ENCODE measurements at regions not wholly inside any gene's neighbourhood (a gene's known extent, or its start where the extent isn't known, plus 50 kb on each side); places are given as distances from the start of the nearest gene placed in this dataset.

DNA sequence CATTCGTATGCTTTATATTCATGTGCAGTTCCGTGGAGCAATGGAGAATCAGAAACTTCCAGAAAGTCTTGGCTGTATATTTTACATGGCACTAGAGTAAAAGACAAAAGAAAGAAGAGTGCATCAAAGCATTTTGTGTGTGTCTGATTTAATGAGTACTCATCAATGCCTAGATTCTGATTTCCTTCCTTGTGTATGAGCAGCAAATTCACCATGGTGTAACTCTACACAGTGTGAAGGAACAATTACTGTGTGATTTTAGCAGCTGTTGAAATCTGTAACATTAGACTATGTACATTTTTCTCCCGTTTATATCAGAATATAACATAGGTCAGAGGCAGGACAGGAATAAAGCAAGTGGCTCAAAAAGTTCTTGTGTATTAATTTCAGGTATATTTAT is 102.0 kb upstream of the TSC22D2 start:
- Histone ChIP-seq H3K23ac (ENCODE audit: low read length) (no peak overlapping the region), H3K79me1 (ENCODE audit: low read length) (no peaks in the 10 kb centered on the region), H3K36me3 (ENCODE audit: control insufficient read depth, insufficient read depth, low read length) (no peaks in the 10 kb centered on the region), H2AK5ac (ENCODE audit: low read length) (no peak overlapping the region), H2BK15ac (replicated peaks; ENCODE audit: low read depth) (no peak overlapping the region), H3K9ac (ENCODE audit: low read length) (no peak overlapping the region), H2BK120ac (ENCODE audit: low read depth, low read length) (no peak overlapping the region), H3K4me1 (ENCODE audit: control insufficient read depth, low read depth, low read length) (no peaks in the 10 kb centered on the region), H4K5ac (ENCODE audit: low read length) (no peak overlapping the region), H2BK5ac (ENCODE audit: low read length) (no peak overlapping the region), H3K27me3 (ENCODE audit: insufficient read depth, low read length, poor library complexity) (no peaks in the 10 kb centered on the region), H4K8ac (ENCODE audit: low read depth, low read length) (no peak overlapping the region), H3K4ac (ENCODE audit: low read depth, low read length) (no peak overlapping the region), H3K79me2 (ENCODE audit: control insufficient read depth, insufficient read depth, low read length) (no peaks in the 10 kb centered on the region), H3K4me3 (ENCODE audit: low read length) (no peak overlapping the region), H3K18ac (ENCODE audit: low read length) (no peak overlapping the region), H3K27ac (ENCODE audit: low read depth, low read length) (no peak overlapping the region), H3K56ac (ENCODE audit: low read length) (no peak overlapping the region), H3K4me2 (ENCODE audit: low read length) (no peak overlapping the region)
- no CpG with 5 or more reads among the region's 3 CpGs for WGBS (ENCODE audit: extremely low coverage, insufficient coverage, low lambda C conversion rate)
- DNase-seq, result no peak

DNA sequence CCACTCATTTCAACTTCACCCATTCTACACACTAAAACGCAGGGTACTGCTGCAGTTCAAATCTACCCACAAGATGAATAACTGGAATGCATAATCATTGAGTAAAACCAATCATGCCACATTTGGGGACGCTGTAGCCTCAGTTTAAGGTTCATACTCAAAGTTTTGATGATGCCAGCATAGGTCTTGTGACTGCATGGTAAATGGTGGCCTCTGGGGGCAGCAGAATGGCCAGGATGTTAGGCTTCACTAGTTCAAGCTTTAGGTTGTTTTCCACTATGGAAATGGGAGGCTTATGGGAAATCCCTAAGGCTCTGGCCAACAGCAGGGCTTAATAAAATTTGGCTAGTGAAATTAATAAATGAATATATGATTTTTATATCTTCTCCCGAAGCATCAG is 104.3 kb upstream of the TSC22D2 start:
- Histone ChIP-seq H2BK5ac (ENCODE audit: low read length) (no peak overlapping the region), H3K27me3 (ENCODE audit: insufficient read depth, low read length, poor library complexity) (no peaks in the 10 kb centered on the region), H3K4ac (ENCODE audit: low read depth, low read length) (no peak overlapping the region), H3K23ac (ENCODE audit: low read length) (no peak overlapping the region), H3K79me1 (ENCODE audit: low read length) (no peaks in the 10 kb centered on the region), H2BK120ac (ENCODE audit: low read depth, low read length) (no peak overlapping the region), H4K5ac (ENCODE audit: low read length) (no peak overlapping the region), H2BK15ac (replicated peaks; ENCODE audit: low read depth) (no peak overlapping the region), H3K27ac (ENCODE audit: low read depth, low read length) (no peak overlapping the region), H3K4me1 (ENCODE audit: control insufficient read depth, low read depth, low read length) (no peaks in the 10 kb centered on the region), H3K79me2 (ENCODE audit: control insufficient read depth, insufficient read depth, low read length) (no peaks in the 10 kb centered on the region), H3K9ac (ENCODE audit: low read length) (no peak overlapping the region), H3K18ac (ENCODE audit: low read length) (no peak overlapping the region), H3K36me3 (ENCODE audit: control insufficient read depth, insufficient read depth, low read length) (no peaks in the 10 kb centered on the region), H3K4me3 (ENCODE audit: low read length) (no peak overlapping the region), H4K8ac (ENCODE audit: low read depth, low read length) (no peak overlapping the region), H2AK5ac (ENCODE audit: low read length) (no peak overlapping the region), H3K56ac (ENCODE audit: low read length) (no peak overlapping the region), H3K4me2 (ENCODE audit: low read length) (no peak overlapping the region)
- no CpG with 5 or more reads among the region's 3 CpGs for WGBS (ENCODE audit: extremely low coverage, insufficient coverage, low lambda C conversion rate)
- DNase-seq, result peak; percentile 66

DNA sequence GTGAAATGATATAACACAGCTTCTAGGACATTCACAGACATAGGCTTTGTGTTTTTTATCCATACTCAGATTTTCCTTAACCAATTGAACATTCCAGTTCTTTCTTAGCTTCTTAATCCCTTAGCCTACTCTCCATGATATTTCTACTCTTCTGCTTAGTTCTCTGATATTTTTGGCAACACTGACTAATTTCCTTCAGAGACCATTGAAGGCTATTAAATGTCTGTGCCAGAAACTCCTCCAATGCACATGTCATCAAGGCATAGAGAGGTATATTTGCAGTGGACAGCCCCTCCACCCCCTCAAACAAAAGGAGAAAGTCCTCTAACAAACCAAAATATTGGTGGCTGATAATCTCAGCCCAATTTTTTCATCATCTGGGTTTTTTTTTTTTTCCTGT is 105.9 kb upstream of the TSC22D2 start:
- no peak overlapping the region for H2BK15ac ChIP-seq (replicated peaks; ENCODE audit: low read depth)
- H3K23ac ChIP-seq (ENCODE audit: low read length), result no peak overlapping the region
- H3K4ac ChIP-seq (ENCODE audit: low read depth, low read length), result no peak overlapping the region
- H3K27me3 ChIP-seq (ENCODE audit: insufficient read depth, low read length, poor library complexity), result no peaks in the 10 kb centered on the region
- H3K27ac ChIP-seq (ENCODE audit: low read depth, low read length), result no peak overlapping the region
- H2BK120ac ChIP-seq (ENCODE audit: low read depth, low read length), result no peak overlapping the region
- H3K18ac ChIP-seq (ENCODE audit: low read length), result no peak overlapping the region
- no peak overlapping the region for H3K4me3 ChIP-seq (ENCODE audit: low read length)
- no peaks in the 10 kb centered on the region for H3K4me1 ChIP-seq (ENCODE audit: control insufficient read depth, low read depth, low read length)
- no peak overlapping the region for H3K9ac ChIP-seq (ENCODE audit: low read length)
- H2BK5ac ChIP-seq (ENCODE audit: low read length), result no peak overlapping the region
- H3K56ac ChIP-seq (ENCODE audit: low read length), result no peak overlapping the region
- no peak overlapping the region for H4K5ac ChIP-seq (ENCODE audit: low read length)
- no peaks in the 10 kb centered on the region for H3K36me3 ChIP-seq (ENCODE audit: control insufficient read depth, insufficient read depth, low read length)
- no peak overlapping the region for H4K8ac ChIP-seq (ENCODE audit: low read depth, low read length)
- no peak overlapping the region for H2AK5ac ChIP-seq (ENCODE audit: low read length)
- no peaks in the 10 kb centered on the region for H3K79me1 ChIP-seq (ENCODE audit: low read length)
- H3K4me2 ChIP-seq (ENCODE audit: low read length), result no peak overlapping the region
- no peaks in the 10 kb centered on the region for H3K79me2 ChIP-seq (ENCODE audit: control insufficient read depth, insufficient read depth, low read length)
- no peak for DNase-seq

DNA sequence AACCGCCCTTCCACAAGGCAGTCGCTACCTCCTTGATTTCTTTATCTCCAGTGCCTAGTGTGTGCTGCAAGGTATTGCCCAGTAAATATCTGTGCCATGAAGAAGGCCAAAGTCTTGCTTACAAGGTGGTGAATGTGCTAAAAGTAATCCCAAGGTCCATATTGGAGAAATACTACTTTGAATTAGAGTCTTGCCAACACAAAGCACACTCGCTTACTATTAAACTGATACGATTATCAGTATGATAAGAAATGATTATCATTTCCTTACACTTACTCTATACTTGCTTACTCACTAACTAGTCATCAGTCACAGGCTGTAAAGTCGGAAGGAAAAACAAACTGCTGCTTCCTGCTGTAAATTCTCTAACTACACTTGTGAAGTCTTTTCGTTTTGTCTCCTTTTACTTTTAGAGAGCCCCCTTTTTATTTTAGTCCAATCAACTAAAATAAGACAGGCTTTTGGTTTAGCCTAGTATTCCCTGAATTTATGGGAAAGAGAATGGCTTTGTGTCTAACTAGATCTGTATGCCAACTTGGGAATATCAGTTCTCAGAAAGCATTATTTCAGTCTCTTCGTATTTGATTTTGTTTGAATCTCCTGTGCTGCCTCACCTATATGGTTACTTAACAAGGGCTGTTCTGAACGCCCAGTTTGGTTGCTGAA is 107.1 kb upstream of the TSC22D2 start:
- Histone ChIP-seq H3K27me3 (ENCODE audit: insufficient read depth, low read length, poor library complexity) (no peaks in the 10 kb centered on the region), H2BK5ac (ENCODE audit: low read length) (no peak overlapping the region), H2BK15ac (replicated peaks; ENCODE audit: low read depth) (no peak overlapping the region), H3K4me1 (ENCODE audit: control insufficient read depth, low read depth, low read length) (no peaks in the 10 kb centered on the region), H3K56ac (ENCODE audit: low read length) (no peak overlapping the region), H2AK5ac (ENCODE audit: low read length) (no peak overlapping the region), H2BK120ac (ENCODE audit: low read depth, low read length) (no peak overlapping the region), H4K8ac (ENCODE audit: low read depth, low read length) (no peak overlapping the region), H3K27ac (ENCODE audit: low read depth, low read length) (no peak overlapping the region), H3K9ac (ENCODE audit: low read length) (no peak overlapping the region), H3K23ac (ENCODE audit: low read length) (no peak overlapping the region), H3K4me3 (ENCODE audit: low read length) (no peak overlapping the region), H3K4me2 (ENCODE audit: low read length) (no peak overlapping the region), H3K4ac (ENCODE audit: low read depth, low read length) (no peak overlapping the region), H3K36me3 (ENCODE audit: control insufficient read depth, insufficient read depth, low read length) (no peaks in the 10 kb centered on the region), H3K79me1 (ENCODE audit: low read length) (no peaks in the 10 kb centered on the region), H3K18ac (ENCODE audit: low read length) (no peak overlapping the region), H4K5ac (ENCODE audit: low read length) (no peak overlapping the region), H3K79me2 (ENCODE audit: control insufficient read depth, insufficient read depth, low read length) (no peaks in the 10 kb centered on the region)
- no CpG with 5 or more reads among the region's 8 CpGs for WGBS (ENCODE audit: extremely low coverage, insufficient coverage, low lambda C conversion rate)
- DNase-seq, result no peak

DNA sequence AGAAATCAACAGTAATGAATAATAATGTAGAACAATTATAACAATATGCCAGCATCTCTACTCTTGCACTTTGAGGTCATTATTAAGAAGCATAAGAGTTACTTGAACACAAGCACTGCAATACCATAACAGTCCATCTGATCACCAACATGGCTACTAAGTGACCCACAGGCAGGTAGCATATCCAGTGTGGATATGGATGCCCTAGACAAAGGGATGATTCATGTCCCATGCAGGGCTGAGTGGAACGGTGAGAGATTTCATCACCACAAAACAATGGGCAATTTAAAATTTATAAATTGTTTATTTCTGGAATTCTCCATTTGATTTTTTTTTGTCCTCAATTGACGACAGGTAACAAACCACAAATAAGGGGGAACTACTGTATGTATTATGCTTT is 107.7 kb upstream of the TSC22D2 start:
- no peak overlapping the region for H3K9ac ChIP-seq (ENCODE audit: low read length)
- no peak overlapping the region for H3K18ac ChIP-seq (ENCODE audit: low read length)
- H3K36me3 ChIP-seq (ENCODE audit: control insufficient read depth, insufficient read depth, low read length), result no peaks in the 10 kb centered on the region
- H2BK120ac ChIP-seq (ENCODE audit: low read depth, low read length), result no peak overlapping the region
- H4K5ac ChIP-seq (ENCODE audit: low read length), result no peak overlapping the region
- WGBS (ENCODE audit: extremely low coverage, insufficient coverage, low lambda C conversion rate), result no CpG with 5 or more reads among the region's 2 CpGs
- no peak overlapping the region for H3K4me2 ChIP-seq (ENCODE audit: low read length)
- H3K4ac ChIP-seq (ENCODE audit: low read depth, low read length), result no peak overlapping the region
- H2BK5ac ChIP-seq (ENCODE audit: low read length), result no peak overlapping the region
- H3K4me1 ChIP-seq (ENCODE audit: control insufficient read depth, low read depth, low read length), result no peaks in the 10 kb centered on the region
- no peak overlapping the region for H2BK15ac ChIP-seq (replicated peaks; ENCODE audit: low read depth)
- no peak overlapping the region for H3K27ac ChIP-seq (ENCODE audit: low read depth, low read length)
- H4K8ac ChIP-seq (ENCODE audit: low read depth, low read length), result no peak overlapping the region
- no peaks in the 10 kb centered on the region for H3K27me3 ChIP-seq (ENCODE audit: insufficient read depth, low read length, poor library complexity)
- peak; percentile 21 for DNase-seq
- no peak overlapping the region for H3K56ac ChIP-seq (ENCODE audit: low read length)
- no peak overlapping the region for H3K4me3 ChIP-seq (ENCODE audit: low read length)
- no peak overlapping the region for H2AK5ac ChIP-seq (ENCODE audit: low read length)
- H3K79me1 ChIP-seq (ENCODE audit: low read length), result no peaks in the 10 kb centered on the region
- H3K23ac ChIP-seq (ENCODE audit: low read length), result no peak overlapping the region
- no peaks in the 10 kb centered on the region for H3K79me2 ChIP-seq (ENCODE audit: control insufficient read depth, insufficient read depth, low read length)

DNA sequence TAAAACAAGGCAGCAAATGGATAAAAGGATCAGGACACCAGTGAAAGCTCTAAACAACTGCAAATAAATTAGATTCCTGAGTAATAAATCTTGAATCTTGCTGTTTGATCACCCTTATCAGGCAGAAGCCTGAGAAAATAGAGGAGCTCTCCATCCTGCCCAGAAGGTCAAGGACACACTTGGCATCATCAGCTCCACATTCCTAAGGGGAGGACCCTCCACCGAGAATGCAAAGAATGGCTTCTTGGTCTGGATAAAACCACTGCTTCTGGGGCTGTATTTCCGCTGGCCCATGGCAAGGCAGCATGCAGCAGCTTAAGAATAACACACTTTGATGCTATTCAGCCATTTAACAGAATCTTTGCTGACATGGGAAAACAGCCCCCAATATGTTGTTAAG is 108.9 kb upstream of the TSC22D2 start:
- Histone ChIP-seq H3K79me1 (ENCODE audit: low read length) (no peaks in the 10 kb centered on the region), H4K5ac (ENCODE audit: low read length) (no peak overlapping the region), H2BK15ac (replicated peaks; ENCODE audit: low read depth) (no peak overlapping the region), H3K4me3 (ENCODE audit: low read length) (no peak overlapping the region), H3K4me1 (ENCODE audit: control insufficient read depth, low read depth, low read length) (no peaks in the 10 kb centered on the region), H3K79me2 (ENCODE audit: control insufficient read depth, insufficient read depth, low read length) (no peaks in the 10 kb centered on the region), H3K27me3 (ENCODE audit: insufficient read depth, low read length, poor library complexity) (no peaks in the 10 kb centered on the region), H3K27ac (ENCODE audit: low read depth, low read length) (no peak overlapping the region), H3K9ac (ENCODE audit: low read length) (no peak overlapping the region), H3K23ac (ENCODE audit: low read length) (no peak overlapping the region), H3K18ac (ENCODE audit: low read length) (no peak overlapping the region), H4K8ac (ENCODE audit: low read depth, low read length) (no peak overlapping the region), H3K36me3 (ENCODE audit: control insufficient read depth, insufficient read depth, low read length) (no peaks in the 10 kb centered on the region), H3K4me2 (ENCODE audit: low read length) (no peak overlapping the region), H2BK5ac (ENCODE audit: low read length) (no peak overlapping the region), H2AK5ac (ENCODE audit: low read length) (no peak overlapping the region), H3K4ac (ENCODE audit: low read depth, low read length) (no peak overlapping the region), H2BK120ac (ENCODE audit: low read depth, low read length) (no peak overlapping the region), H3K56ac (ENCODE audit: low read length) (no peak overlapping the region)
- no CpG with 5 or more reads among the region's 2 CpGs for WGBS (ENCODE audit: extremely low coverage, insufficient coverage, low lambda C conversion rate)
- peak; percentile 84 for DNase-seq

Data from mesendoderm (in vitro differentiated cells).